AG09319 (cell line): ENCODE measurements at regions not wholly inside any gene's neighbourhood (a gene's known extent, or its start where the extent isn't known, plus 50 kb on each side); places are given as distances from the start of the nearest gene placed in this dataset.

ENCODE experiments used
- DNase-seq: peaks from one replicate; pipeline ENCODE4 v3.0.0-alpha.2; 2010; ENCODE audit warnings: low read depth; ENCODE audit errors: extremely low read depth
- CTCF ChIP-seq: IDR thresholded peaks from 2 replicates; pipeline ENCODE4 v1.5.1; 2011; ENCODE audit warnings: low read depth, mild to moderate bottlenecking, inconsistent platforms, low read length, moderate library complexity

- no peak for TF ChIP-seq CTCF
- DNase-seq = no peak
Measured at GRCh38 chr3:24608701-24609390, 114.2 kb upstream of the THRB start.

GRCh38 chr3:24614359-24614758 lies 119.7 kb upstream of the THRB start:
- DNase-seq = no peak
- no peak for TF ChIP-seq CTCF

GRCh38 chr3:24615177-24615576 lies 120.5 kb upstream of the THRB start:
- no peak for DNase-seq
- TF ChIP-seq CTCF = no peak

- DNase-seq = no peak
- TF ChIP-seq CTCF = no peak
Measured at GRCh38 chr3:24616110-24616829, 121.6 kb upstream of the THRB start.

- no peak for DNase-seq
- TF ChIP-seq CTCF = no peak
Measured at GRCh38 chr3:24622138-24622537, 127.5 kb upstream of the THRB start.

GRCh38 chr3:24622696-24623225 lies 128.1 kb upstream of the THRB start:
- no peak for TF ChIP-seq CTCF
- no peak for DNase-seq

GRCh38 chr3:24623657-24624056 lies 129.0 kb upstream of the THRB start:
- DNase-seq = no peak
- no peak for TF ChIP-seq CTCF
